ENCODE measurements at regions not wholly inside any gene's neighbourhood (a gene's known extent, or its start where the extent isn't known, plus 50 kb on each side); places are given as distances from the start of the nearest gene placed in this dataset.
"Not testable (repeated sequence)": the region's sequence is repeated elsewhere in the genome, so short reads cannot be mapped to it uniquely, and the experiment has no call there.

DNA sequence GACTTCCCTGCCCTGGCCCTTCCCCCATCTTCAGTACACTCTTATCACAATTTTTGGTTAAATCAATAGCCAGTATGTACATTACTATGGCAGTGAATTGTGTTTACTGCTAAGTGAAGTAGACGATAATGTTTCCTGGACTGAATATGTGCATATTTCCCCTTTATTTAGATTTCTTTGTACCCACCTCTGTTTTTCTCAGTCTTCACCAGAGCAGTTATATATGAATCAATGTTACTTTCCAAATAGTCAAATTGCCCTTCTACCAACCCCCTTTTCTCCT lies 97.1 kb upstream of the HS6ST1 start:
- Histone ChIP-seq H3K27ac (no peak overlapping the region), H3K27me3 (replicated peaks; ENCODE audit: insufficient read depth) (no peaks in the 10 kb centered on the region), H3K36me3 (no peaks in the 10 kb centered on the region), H3K4me1 (replicated peaks) (no peaks in the 10 kb centered on the region), H3K4me3 (no peak overlapping the region), H3K9me3 (no peaks in the 10 kb centered on the region)
- DNase-seq (ENCODE audit: low spot score): no peak
- intact Hi-C loops (cut with DNase I): no loop called here
- WGBS: 74% methylated on average over 1 of the region's 1 CpG
- TF ChIP-seq, protein P1, sequence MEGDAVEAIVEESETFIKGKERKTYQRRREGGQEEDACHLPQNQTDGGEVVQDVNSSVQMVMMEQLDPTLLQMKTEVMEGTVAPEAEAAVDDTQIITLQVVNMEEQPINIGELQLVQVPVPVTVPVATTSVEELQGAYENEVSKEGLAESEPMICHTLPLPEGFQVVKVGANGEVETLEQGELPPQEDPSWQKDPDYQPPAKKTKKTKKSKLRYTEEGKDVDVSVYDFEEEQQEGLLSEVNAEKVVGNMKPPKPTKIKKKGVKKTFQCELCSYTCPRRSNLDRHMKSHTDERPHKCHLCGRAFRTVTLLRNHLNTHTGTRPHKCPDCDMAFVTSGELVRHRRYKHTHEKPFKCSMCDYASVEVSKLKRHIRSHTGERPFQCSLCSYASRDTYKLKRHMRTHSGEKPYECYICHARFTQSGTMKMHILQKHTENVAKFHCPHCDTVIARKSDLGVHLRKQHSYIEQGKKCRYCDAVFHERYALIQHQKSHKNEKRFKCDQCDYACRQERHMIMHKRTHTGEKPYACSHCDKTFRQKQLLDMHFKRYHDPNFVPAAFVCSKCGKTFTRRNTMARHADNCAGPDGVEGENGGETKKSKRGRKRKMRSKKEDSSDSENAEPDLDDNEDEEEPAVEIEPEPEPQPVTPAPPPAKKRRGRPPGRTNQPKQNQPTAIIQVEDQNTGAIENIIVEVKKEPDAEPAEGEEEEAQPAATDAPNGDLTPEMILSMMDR (IDR thresholded peaks at IDR 0.05): no peak
- TF ChIP-seq POLR2A (IDR thresholded peaks at IDR 0.05) (no peak), POLR2AphosphoS5 (IDR thresholded peaks at IDR 0.05) (no peak)

- WGBS: 87% methylated on average over 9 of the region's 9 CpGs
- no peaks in the 10 kb centered on the region for H3K9me3 ChIP-seq
- no peak overlapping the region for H3K4me3 ChIP-seq
- H3K27ac ChIP-seq: no peak overlapping the region
- H3K4me1 ChIP-seq (replicated peaks): no peaks in the 10 kb centered on the region
- no peak for DNase-seq (ENCODE audit: low spot score)
- intact Hi-C loops (cut with DNase I): no loop called here
- TF ChIP-seq, protein P1 (IDR thresholded peaks at IDR 0.05): no peak
- no peak for TF ChIP-seq POLR2A (IDR thresholded peaks at IDR 0.05)
- no peak for TF ChIP-seq POLR2AphosphoS5 (IDR thresholded peaks at IDR 0.05)
- H3K27me3 ChIP-seq (replicated peaks; ENCODE audit: insufficient read depth): no peaks in the 10 kb centered on the region
- no peaks in the 10 kb centered on the region for H3K36me3 ChIP-seq
These were observed 97.6 kb upstream of the HS6ST1 start for GRCh38 chr2:128416109-128416785.

DNA sequence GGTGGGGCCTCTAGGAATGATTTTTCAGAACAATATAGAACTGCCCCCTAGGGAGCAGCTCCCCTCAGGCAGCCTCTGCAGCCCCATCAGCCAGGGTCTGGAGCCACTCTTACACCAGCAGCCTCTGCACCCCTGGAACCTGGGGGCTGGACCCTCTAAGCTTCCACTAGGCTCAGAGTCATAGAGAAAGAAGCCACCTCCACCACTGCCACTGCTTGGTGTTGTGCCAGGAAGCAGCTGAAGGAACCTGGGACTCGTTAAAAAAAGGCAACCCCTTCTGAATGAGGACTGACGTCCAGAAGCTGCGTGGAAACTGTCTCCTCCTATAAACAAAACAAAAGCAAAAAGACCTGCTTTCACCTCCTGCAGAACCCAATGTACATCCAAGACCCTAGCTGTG lies 98.1 kb upstream of the HS6ST1 start:
- 46% methylated on average over 3 of the region's 3 CpGs for WGBS
- intact Hi-C loops (cut with DNase I): no loop called here
- Histone ChIP-seq H3K36me3 (no peaks in the 10 kb centered on the region), H3K9me3 (no peaks in the 10 kb centered on the region), H3K4me1 (replicated peaks) (no peaks in the 10 kb centered on the region), H3K27me3 (replicated peaks; ENCODE audit: insufficient read depth) (no peaks in the 10 kb centered on the region), H3K27ac (no peak overlapping the region), H3K4me3 (no peak overlapping the region)
- TF ChIP-seq, protein P1 (IDR thresholded peaks at IDR 0.05): no peak
- no peak for TF ChIP-seq POLR2AphosphoS5 (IDR thresholded peaks at IDR 0.05)
- TF ChIP-seq POLR2A (IDR thresholded peaks at IDR 0.05): no peak
- no peak for DNase-seq (ENCODE audit: low spot score)

GRCh38 chr2:128417264-128417663 lies 98.6 kb upstream of the HS6ST1 start:
- H3K36me3 ChIP-seq; DNase-seq (ENCODE audit: low spot score); H3K9me3 ChIP-seq; H3K4me1 ChIP-seq (replicated peaks); H3K27ac ChIP-seq; H3K27me3 ChIP-seq (replicated peaks; ENCODE audit: insufficient read depth); H3K4me3 ChIP-seq; intact Hi-C loops (cut with DNase I): not testable (repeated sequence)
- 88% methylated on average over 11 of the region's 11 CpGs for WGBS

DNA sequence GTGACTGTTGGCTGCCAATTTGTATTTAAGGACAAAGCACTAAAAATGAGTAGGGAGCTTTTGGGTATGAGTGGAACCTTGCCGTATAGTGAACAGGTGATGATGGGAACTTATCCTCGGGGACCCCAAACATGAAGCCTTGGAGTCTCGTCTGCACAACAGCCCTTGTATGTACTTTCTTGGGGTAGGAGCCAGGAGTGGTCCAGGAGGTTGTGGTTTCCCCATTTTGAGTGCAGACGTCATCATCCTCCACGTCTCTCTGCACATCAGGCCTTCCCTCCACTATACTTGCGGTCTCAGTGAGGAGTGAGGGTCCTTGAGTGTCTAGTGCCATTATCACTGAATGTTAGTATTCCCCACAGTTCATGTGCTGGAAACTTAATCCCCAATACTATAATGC lies 101.5 kb upstream of the HS6ST1 start:
- Histone ChIP-seq H3K27ac (no peak overlapping the region), H3K4me3 (no peak overlapping the region), H3K4me1 (replicated peaks) (no peaks in the 10 kb centered on the region), H3K9me3 (no peaks in the 10 kb centered on the region), H3K27me3 (replicated peaks; ENCODE audit: insufficient read depth) (no peaks in the 10 kb centered on the region), H3K36me3 (no peaks in the 10 kb centered on the region)
- no peak for DNase-seq (ENCODE audit: low spot score)
- intact Hi-C loops (cut with DNase I): no loop called here
- WGBS: 95% methylated on average over 6 of the region's 6 CpGs
- TF ChIP-seq POLR2A (IDR thresholded peaks at IDR 0.05): no peak
- no peak for TF ChIP-seq POLR2AphosphoS5 (IDR thresholded peaks at IDR 0.05)
- TF ChIP-seq, protein P1 (IDR thresholded peaks at IDR 0.05): no peak

Data from prostate gland (tissue), 2 donors.